ENCODE measurements at regions not wholly inside any gene's neighbourhood (a gene's known extent, or its start where the extent isn't known, plus 50 kb on each side); places are given as distances from the start of the nearest gene placed in this dataset.

- no peak for DNase-seq
Observed at GRCh38 chr10:129280908-129281586, 186.0 kb upstream of the MGMT start.

- no peak for DNase-seq
Observed at GRCh38 chr10:129285459-129285858, 181.6 kb upstream of the MGMT start.

GRCh38 chr10:129288999-129289584, 177.9 kb upstream of the MGMT start:
- no peak for DNase-seq

- DNase-seq, result no peak
Observed at GRCh38 chr10:129293991-129294700, 172.9 kb upstream of the MGMT start.

GRCh38 chr10:129294944-129295343, 172.1 kb upstream of the MGMT start:
- no peak for DNase-seq

- no peak for DNase-seq
Observed at GRCh38 chr10:129305046-129305445, 162.0 kb upstream of the MGMT start.

- no peak for DNase-seq
Observed at GRCh38 chr10:129307141-129307540, 159.9 kb upstream of the MGMT start.

GRCh38 chr10:129308953-129309564, 158.0 kb upstream of the MGMT start:
- DNase-seq, result no peak

- DNase-seq, result no peak
Observed at GRCh38 chr10:129309565-129309964, 157.5 kb upstream of the MGMT start.

- DNase-seq, result no peak
Observed at GRCh38 chr10:129310881-129311280, 156.2 kb upstream of the MGMT start.

- no peak for DNase-seq
Observed at GRCh38 chr10:129319934-129320333, 147.1 kb upstream of the MGMT start.

GRCh38 chr10:129320340-129320739, 146.7 kb upstream of the MGMT start:
- DNase-seq, result no peak

GRCh38 chr10:129321727-129322126, 145.3 kb upstream of the MGMT start:
- DNase-seq, result no peak

- no peak for DNase-seq
Observed at GRCh38 chr10:129322933-129323820, 143.9 kb upstream of the MGMT start.

GRCh38 chr10:129323879-129324278, 143.2 kb upstream of the MGMT start:
- no peak for DNase-seq

GRCh38 chr10:129325893-129326292, 141.1 kb upstream of the MGMT start:
- no peak for DNase-seq

GRCh38 chr10:129328546-129328945, 138.5 kb upstream of the MGMT start:
- DNase-seq, result no peak

- no peak for DNase-seq
Observed at GRCh38 chr10:129329385-129330055, 137.5 kb upstream of the MGMT start.

- no peak for DNase-seq
Observed at GRCh38 chr10:129330211-129330610, 136.8 kb upstream of the MGMT start.

GRCh38 chr10:129331207-129331838, 135.7 kb upstream of the MGMT start:
- DNase-seq, result no peak

Measured in anterior cingulate cortex (tissue), 58 donors.